ENCODE measurements at regions not wholly inside any gene's neighbourhood (a gene's known extent, or its start where the extent isn't known, plus 50 kb on each side); places are given as distances from the start of the nearest gene placed in this dataset.
A peak's percentile ranks its signal among the peaks of the same experiment; 100 is the strongest.

- WGBS (ENCODE audit: insufficient coverage), result 94% methylated on average over 16 of the region's 18 CpGs
- no peaks in the 10 kb centered on the region for H3K9me3 ChIP-seq (ENCODE audit: control insufficient read depth, insufficient read depth, low read length)
- H3K27ac ChIP-seq (ENCODE audit: low read depth, low read length), result no peak overlapping the region
- no peak for DNase-seq (ENCODE audit: low read depth in 4 of 6, low spot score in 6 of 6)
- no peaks in the 10 kb centered on the region for H3K36me3 ChIP-seq (ENCODE audit: control insufficient read depth, insufficient read depth, low read length)
- H3K4me1 ChIP-seq (ENCODE audit: control insufficient read depth, insufficient read depth, low read length), result no peaks in the 10 kb centered on the region
- H3K4me3 ChIP-seq (ENCODE audit: low read depth, low read length), result no peak overlapping the region
- H3K27me3 ChIP-seq (ENCODE audit: control insufficient read depth, insufficient read depth, low read length), result no peaks in the 10 kb centered on the region
Measured at GRCh38 chr2:106941372-106941993, 55.5 kb upstream of the ST6GAL2 start.

GRCh38 chr2:106943468-106944200 is 57.7 kb upstream of the ST6GAL2 start:
- H3K27ac ChIP-seq (ENCODE audit: low read depth, low read length), result no peak overlapping the region
- H3K4me1 ChIP-seq (ENCODE audit: control insufficient read depth, insufficient read depth, low read length), result no peaks in the 10 kb centered on the region
- H3K4me3 ChIP-seq (ENCODE audit: low read depth, low read length), result no peak overlapping the region
- H3K36me3 ChIP-seq (ENCODE audit: control insufficient read depth, insufficient read depth, low read length), result no peaks in the 10 kb centered on the region
- WGBS (ENCODE audit: insufficient coverage), result no CpG with 5 or more reads among the region's 3 CpGs
- DNase-seq (ENCODE audit: low read depth in 4 of 6, low spot score in 6 of 6), result no peak
- H3K9me3 ChIP-seq (ENCODE audit: control insufficient read depth, insufficient read depth, low read length), result no peaks in the 10 kb centered on the region
- no peaks in the 10 kb centered on the region for H3K27me3 ChIP-seq (ENCODE audit: control insufficient read depth, insufficient read depth, low read length)

GRCh38 chr2:106944215-106944614 is 58.2 kb upstream of the ST6GAL2 start:
- WGBS (ENCODE audit: insufficient coverage), result 55% methylated on average over 2 of the region's 5 CpGs
- Histone ChIP-seq H3K27me3 (ENCODE audit: control insufficient read depth, insufficient read depth, low read length) (no peaks in the 10 kb centered on the region), H3K4me3 (ENCODE audit: low read depth, low read length) (no peak overlapping the region), H3K9me3 (ENCODE audit: control insufficient read depth, insufficient read depth, low read length) (no peaks in the 10 kb centered on the region), H3K4me1 (ENCODE audit: control insufficient read depth, insufficient read depth, low read length) (no peaks in the 10 kb centered on the region), H3K36me3 (ENCODE audit: control insufficient read depth, insufficient read depth, low read length) (no peaks in the 10 kb centered on the region), H3K27ac (ENCODE audit: low read depth, low read length) (no peak overlapping the region)
- DNase-seq (ENCODE audit: low read depth in 4 of 6, low spot score in 6 of 6), result no peak

GRCh38 chr2:106948540-106948939 is 62.6 kb upstream of the ST6GAL2 start:
- Histone ChIP-seq H3K36me3 (ENCODE audit: control insufficient read depth, insufficient read depth, low read length) (no peaks in the 10 kb centered on the region), H3K27me3 (ENCODE audit: control insufficient read depth, insufficient read depth, low read length) (no peaks in the 10 kb centered on the region), H3K27ac (ENCODE audit: low read depth, low read length) (no peak overlapping the region), H3K9me3 (ENCODE audit: control insufficient read depth, insufficient read depth, low read length) (no peaks in the 10 kb centered on the region), H3K4me3 (ENCODE audit: low read depth, low read length) (no peak overlapping the region), H3K4me1 (ENCODE audit: control insufficient read depth, insufficient read depth, low read length) (no peaks in the 10 kb centered on the region)
- DNase-seq (ENCODE audit: low read depth in 4 of 6, low spot score in 6 of 6), result no peak

GRCh38 chr2:106953236-106953635 is 67.3 kb upstream of the ST6GAL2 start:
- DNase-seq (ENCODE audit: low read depth in 4 of 6, low spot score in 6 of 6), result no peak
- H3K27ac ChIP-seq (ENCODE audit: low read depth, low read length), result no peak overlapping the region
- WGBS (ENCODE audit: insufficient coverage), result no CpG with 5 or more reads among the region's 5 CpGs
- H3K4me1 ChIP-seq (ENCODE audit: control insufficient read depth, insufficient read depth, low read length), result no peaks in the 10 kb centered on the region
- no peaks in the 10 kb centered on the region for H3K36me3 ChIP-seq (ENCODE audit: control insufficient read depth, insufficient read depth, low read length)
- H3K27me3 ChIP-seq (ENCODE audit: control insufficient read depth, insufficient read depth, low read length), result no peaks in the 10 kb centered on the region
- H3K4me3 ChIP-seq (ENCODE audit: low read depth, low read length), result no peak overlapping the region
- H3K9me3 ChIP-seq (ENCODE audit: control insufficient read depth, insufficient read depth, low read length), result no peaks in the 10 kb centered on the region

- H3K4me3 ChIP-seq (ENCODE audit: low read depth, low read length), result no peak overlapping the region
- H3K27me3 ChIP-seq (ENCODE audit: control insufficient read depth, insufficient read depth, low read length), result no peaks in the 10 kb centered on the region
- WGBS (ENCODE audit: insufficient coverage), result 59% methylated on average over 3 of the region's 5 CpGs
- H3K36me3 ChIP-seq (ENCODE audit: control insufficient read depth, insufficient read depth, low read length), result no peaks in the 10 kb centered on the region
- no peaks in the 10 kb centered on the region for H3K9me3 ChIP-seq (ENCODE audit: control insufficient read depth, insufficient read depth, low read length)
- DNase-seq (ENCODE audit: low read depth in 4 of 6, low spot score in 6 of 6), result no peak
- H3K27ac ChIP-seq (ENCODE audit: low read depth, low read length), result no peak overlapping the region
- no peaks in the 10 kb centered on the region for H3K4me1 ChIP-seq (ENCODE audit: control insufficient read depth, insufficient read depth, low read length)
Measured at GRCh38 chr2:106953779-106954178, 67.8 kb upstream of the ST6GAL2 start.

- H3K4me3 ChIP-seq (ENCODE audit: low read depth, low read length), result no peak overlapping the region
- DNase-seq (ENCODE audit: low read depth in 4 of 6, low spot score in 6 of 6), result no peak
- no peak overlapping the region for H3K27ac ChIP-seq (ENCODE audit: low read depth, low read length)
- H3K27me3 ChIP-seq (ENCODE audit: control insufficient read depth, insufficient read depth, low read length), result no peaks in the 10 kb centered on the region
- WGBS (ENCODE audit: insufficient coverage), result no CpG with 5 or more reads among the region's 3 CpGs
- no peaks in the 10 kb centered on the region for H3K36me3 ChIP-seq (ENCODE audit: control insufficient read depth, insufficient read depth, low read length)
- H3K9me3 ChIP-seq (ENCODE audit: control insufficient read depth, insufficient read depth, low read length), result no peaks in the 10 kb centered on the region
- no peaks in the 10 kb centered on the region for H3K4me1 ChIP-seq (ENCODE audit: control insufficient read depth, insufficient read depth, low read length)
Measured at GRCh38 chr2:106954304-106954703, 68.3 kb upstream of the ST6GAL2 start.

GRCh38 chr2:106956416-106956815 is 70.4 kb upstream of the ST6GAL2 start:
- WGBS (ENCODE audit: insufficient coverage), result 39% methylated on average over 2 of the region's 7 CpGs
- no peaks in the 10 kb centered on the region for H3K9me3 ChIP-seq (ENCODE audit: control insufficient read depth, insufficient read depth, low read length)
- no peaks in the 10 kb centered on the region for H3K36me3 ChIP-seq (ENCODE audit: control insufficient read depth, insufficient read depth, low read length)
- H3K4me1 ChIP-seq (ENCODE audit: control insufficient read depth, insufficient read depth, low read length), result no peaks in the 10 kb centered on the region
- peak; percentile 29 to 93 (median 42) for DNase-seq (ENCODE audit: low read depth in 4 of 6, low spot score in 6 of 6)
- no peak overlapping the region for H3K4me3 ChIP-seq (ENCODE audit: low read depth, low read length)
- no peaks in the 10 kb centered on the region for H3K27me3 ChIP-seq (ENCODE audit: control insufficient read depth, insufficient read depth, low read length)
- H3K27ac ChIP-seq (ENCODE audit: low read depth, low read length), result no peak overlapping the region

GRCh38 chr2:106956879-106957278 is 70.9 kb upstream of the ST6GAL2 start:
- DNase-seq (ENCODE audit: low read depth in 4 of 6, low spot score in 6 of 6), result peak in 4 of 6 donors; percentile 12 to 74 (median 54)
- no peaks in the 10 kb centered on the region for H3K27me3 ChIP-seq (ENCODE audit: control insufficient read depth, insufficient read depth, low read length)
- no peak overlapping the region for H3K27ac ChIP-seq (ENCODE audit: low read depth, low read length)
- H3K4me1 ChIP-seq (ENCODE audit: control insufficient read depth, insufficient read depth, low read length), result no peaks in the 10 kb centered on the region
- H3K9me3 ChIP-seq (ENCODE audit: control insufficient read depth, insufficient read depth, low read length), result no peaks in the 10 kb centered on the region
- no peaks in the 10 kb centered on the region for H3K36me3 ChIP-seq (ENCODE audit: control insufficient read depth, insufficient read depth, low read length)
- H3K4me3 ChIP-seq (ENCODE audit: low read depth, low read length), result no peak overlapping the region
- WGBS (ENCODE audit: insufficient coverage), result 63% methylated on average over 2 of the region's 3 CpGs
